ENCODE measurements at regions not wholly inside any gene's neighbourhood (a gene's known extent, or its start where the extent isn't known, plus 50 kb on each side); places are given as distances from the start of the nearest gene placed in this dataset.

GRCh38 chr4:144465546-144465945 lies 180.4 kb upstream of the HHIP start:
- TF ChIP-seq POLR2AphosphoS5 (IDR thresholded peaks at IDR 0.05; ENCODE audit: low read depth) (no peak), CTCF (conservative IDR thresholded peaks at IDR 0.05; ENCODE audit: low read depth in 2 of 2) (no peak), REST (IDR thresholded peaks at IDR 0.05; ENCODE audit: unreplicated experiment) (no peak), EZH2 (IDR thresholded peaks at IDR 0.05; ENCODE audit: low read depth, unreplicated experiment) (no peak), JUNB (IDR thresholded peaks at IDR 0.05; ENCODE audit: unreplicated experiment) (no peak), CREB1 (CRISPR knock-in tag; IDR thresholded peaks at IDR 0.05; ENCODE audit: low read depth) (no peak), ETS1 (IDR thresholded peaks at IDR 0.05) (no peak), EZH2phosphoT487 (IDR thresholded peaks at IDR 0.05; ENCODE audit: unreplicated experiment) (no peak), ZNF331 (CRISPR knock-in tag; IDR thresholded peaks at IDR 0.05; ENCODE audit: low read depth) (no peak), STAT1 (IDR thresholded peaks at IDR 0.05; ENCODE audit: unreplicated experiment) (no peak)
